ENCODE measurements at regions not wholly inside any gene's neighbourhood (a gene's known extent, or its start where the extent isn't known, plus 50 kb on each side); places are given as distances from the start of the nearest gene placed in this dataset.

GRCh38 chrX:44035571-44035970, 62.4 kb upstream of the NDP start:
- TF ChIP-seq POLR2AphosphoS5 (IDR thresholded peaks at IDR 0.05; ENCODE audit: low read depth, low read length) (no peak), REST (IDR thresholded peaks at IDR 0.05; ENCODE audit: insufficient read depth in 1 of 2, low read depth in 2 of 2, low read length in 1 of 2) (no peak), CTCF (IDR thresholded peaks at IDR 0.05) (no peak), SIN3A (IDR thresholded peaks at IDR 0.05; ENCODE audit: borderline replicate concordance, insufficient read depth, low read depth, low read length) (no peak), TCF7L2 (IDR thresholded peaks at IDR 0.05; ENCODE audit: low read depth, low read length) (no peak)
- H3K9me3 ChIP-seq (ENCODE audit: control insufficient read depth, insufficient read depth, low read depth, low read length), result no peaks in the 10 kb centered on the region
- POLR2A ChIA-PET, result interaction anchor here (0.6 kb wide), 1 partner anchor 15 kb away, joined by 3 read pairs; no protein-coding TSS in a partner anchor
- H3K27ac ChIP-seq (ENCODE audit: low read length), result no peak overlapping the region
- intact Hi-C loops (cut with micrococcal nuclease; ENCODE audit: unreplicated experiment), result no loop called here
- CTCF ChIA-PET, result no interaction called here
- H3K27me3 ChIP-seq (ENCODE audit: control insufficient read depth, insufficient read depth, low read length), result no peaks in the 10 kb centered on the region
- H3K36me3 ChIP-seq (ENCODE audit: control insufficient read depth, insufficient read depth, low read length), result no peaks in the 10 kb centered on the region
- DNase-seq (ENCODE audit: low read depth, low spot score), result no peak
- no peak for ATAC-seq
- in situ Hi-C loops (cut with HindIII; ENCODE audit: low pct_unique_long_range_greater_than_20kb, low sequenced_read_pairs), result no loop called here
- H3K4me1 ChIP-seq (ENCODE audit: control insufficient read depth, insufficient read depth, low read length), result no peaks in the 10 kb centered on the region
- no TSS peak for BruUV-seq (replicated peaks)
- H3K4me3 ChIP-seq (ENCODE audit: low read depth in 2 of 2, low read length in 2 of 2), result no peak overlapping the region

- in situ Hi-C loops (cut with HindIII; ENCODE audit: low pct_unique_long_range_greater_than_20kb, low sequenced_read_pairs) (no loop called here), intact Hi-C loops (cut with micrococcal nuclease; ENCODE audit: unreplicated experiment) (no loop called here)
- Histone ChIP-seq H3K27ac (ENCODE audit: low read length) (no peak overlapping the region), H3K27me3 (ENCODE audit: control insufficient read depth, insufficient read depth, low read length) (no peaks in the 10 kb centered on the region), H3K9me3 (ENCODE audit: control insufficient read depth, insufficient read depth, low read depth, low read length) (no peaks in the 10 kb centered on the region), H3K36me3 (ENCODE audit: control insufficient read depth, insufficient read depth, low read length) (no peaks in the 10 kb centered on the region), H3K4me3 (ENCODE audit: low read depth in 2 of 2, low read length in 2 of 2) (no peak overlapping the region), H3K4me1 (ENCODE audit: control insufficient read depth, insufficient read depth, low read length) (no peaks in the 10 kb centered on the region)
- CTCF ChIA-PET, result no interaction called here
- DNase-seq (ENCODE audit: low read depth, low spot score) (no peak), ATAC-seq (no peak)
- POLR2A ChIA-PET, result no interaction called here
- TF ChIP-seq REST (IDR thresholded peaks at IDR 0.05; ENCODE audit: insufficient read depth in 1 of 2, low read depth in 2 of 2, low read length in 1 of 2) (no peak), TCF7L2 (IDR thresholded peaks at IDR 0.05; ENCODE audit: low read depth, low read length) (no peak), POLR2AphosphoS5 (IDR thresholded peaks at IDR 0.05; ENCODE audit: low read depth, low read length) (no peak), CTCF (IDR thresholded peaks at IDR 0.05) (no peak), SIN3A (IDR thresholded peaks at IDR 0.05; ENCODE audit: borderline replicate concordance, insufficient read depth, low read depth, low read length) (no peak)
- no TSS peak for BruUV-seq (replicated peaks)
Observed at GRCh38 chrX:44032479-44032878, 59.3 kb upstream of the NDP start.

All from Panc1 (cell line).